IMR-90 (cell line): ENCODE measurements at regions not wholly inside any gene's neighbourhood (a gene's known extent, or its start where the extent isn't known, plus 50 kb on each side); places are given as distances from the start of the nearest gene placed in this dataset.

Source experiments
- CEBPB ChIP-seq: IDR thresholded peaks from 2 replicates; pipeline ENCODE4 v1.6.1; 2012; ENCODE audit warnings: low read depth, low read length, improper control_type of control experiment
- CTCF ChIP-seq: conservative IDR thresholded peaks from 2 replicates; pipeline ENCODE4 v1.5.1; 2012; ENCODE audit warnings: mild to moderate bottlenecking, low read depth, low read length, improper control_type of control experiment
- FOS ChIP-seq: fragments of 150-350 bp; IDR thresholded peaks from 2 replicates; pipeline ENCODE4 v1.6.1; 2016; ENCODE audit warnings: low read depth, low read length
- MXI1 ChIP-seq: IDR thresholded peaks from 2 replicates; pipeline ENCODE4 v1.6.1; 2012; ENCODE audit warnings: low read depth, mild to moderate bottlenecking, low read length, moderate library complexity, borderline replicate concordance
- POLR2A ChIP-seq: IDR thresholded peaks from 2 replicates; pipeline ENCODE4 v1.6.1; 2012; ENCODE audit warnings: mild to moderate bottlenecking, low read depth, low read length
- RAD21 ChIP-seq: IDR thresholded peaks from 2 replicates; pipeline ENCODE4 v1.6.1; 2012; ENCODE audit warnings: low read length, improper control_type of control experiment
- RCOR1 ChIP-seq: IDR thresholded peaks from 2 replicates; pipeline ENCODE4 v1.6.1; 2012; ENCODE audit warnings: mild to moderate bottlenecking, low read length, improper control_type of control experiment; ENCODE audit not compliant: insufficient replicate concordance
- SMC3 ChIP-seq: fragments of 150-350 bp; IDR thresholded peaks from 2 replicates; pipeline ENCODE4 v1.6.1; 2016; ENCODE audit warnings: low read depth, mild to moderate bottlenecking, antibody characterized with exemption, low read length, moderate library complexity
- TF ChIP-seq, protein P1 (sequence below): fragments of 150-350 bp; IDR thresholded peaks from 2 replicates; pipeline ENCODE4 v1.6.1; 2017; ENCODE audit warnings: mild to moderate bottlenecking, antibody characterized with exemption, low read length, low read depth

DNA sequence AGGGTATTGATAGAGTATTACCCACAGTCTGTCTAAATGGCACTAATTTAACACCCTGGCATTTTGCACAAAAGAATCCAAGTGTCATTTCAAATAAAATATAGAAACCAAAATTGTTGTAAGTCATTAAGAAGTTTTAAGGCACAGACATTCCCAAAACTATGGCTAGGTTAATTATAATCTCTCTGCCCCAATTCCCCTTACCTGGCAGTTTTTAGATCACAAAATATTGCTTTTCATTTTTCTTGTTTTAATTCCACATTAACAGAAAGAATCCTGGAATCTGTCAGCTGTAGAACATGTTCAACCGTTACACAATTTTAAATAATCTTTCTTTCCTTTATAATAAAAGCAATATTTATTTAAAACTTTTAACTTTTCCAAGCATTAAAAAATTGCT lies 56.1 kb upstream of the PALS2 start:
- TF ChIP-seq POLR2A (no peak), CEBPB (no peak), CTCF (no peak), MXI1 (no peak), FOS (no peak), RAD21 (no peak), RCOR1 (no peak), SMC3 (no peak)
- TF ChIP-seq, protein P1, sequence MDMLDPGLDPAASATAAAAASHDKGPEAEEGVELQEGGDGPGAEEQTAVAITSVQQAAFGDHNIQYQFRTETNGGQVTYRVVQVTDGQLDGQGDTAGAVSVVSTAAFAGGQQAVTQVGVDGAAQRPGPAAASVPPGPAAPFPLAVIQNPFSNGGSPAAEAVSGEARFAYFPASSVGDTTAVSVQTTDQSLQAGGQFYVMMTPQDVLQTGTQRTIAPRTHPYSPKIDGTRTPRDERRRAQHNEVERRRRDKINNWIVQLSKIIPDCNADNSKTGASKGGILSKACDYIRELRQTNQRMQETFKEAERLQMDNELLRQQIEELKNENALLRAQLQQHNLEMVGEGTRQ = no peak
